ENCODE measurements at regions not wholly inside any gene's neighbourhood (a gene's known extent, or its start where the extent isn't known, plus 50 kb on each side); places are given as distances from the start of the nearest gene placed in this dataset.
"Not testable (repeated sequence)": the region's sequence is repeated elsewhere in the genome, so short reads cannot be mapped to it uniquely, and the experiment has no call there.

- ChIA-PET POLR2A (no interaction called here), CTCF (no interaction called here)
- H3K36me3 Mint-ChIP-seq (ENCODE audit: low read depth) = no peaks in the 10 kb centered on the region
- DNase-seq (no peak), ATAC-seq (no peak)
- no peaks in the 10 kb centered on the region for H3K4me1 Mint-ChIP-seq (ENCODE audit: low read depth)
- no peak overlapping the region for H3K27ac Mint-ChIP-seq
- H3K4me3 Mint-ChIP-seq = no peak overlapping the region
- no peaks in the 10 kb centered on the region for H3K27me3 Mint-ChIP-seq (ENCODE audit: low read depth)
- H3K9me3 Mint-ChIP-seq (ENCODE audit: insufficient read depth) = no peaks in the 10 kb centered on the region
These were observed 55.5 kb downstream of the TPBG start for GRCh38 chr6:82419132-82419581.

GRCh38 chr6:82419859-82420258 lies 56.2 kb downstream of the TPBG start:
- no peak overlapping the region for H3K27ac Mint-ChIP-seq
- H3K4me3 Mint-ChIP-seq = no peak overlapping the region
- H3K27me3 Mint-ChIP-seq (ENCODE audit: low read depth) = no peaks in the 10 kb centered on the region
- no peak for DNase-seq
- ChIA-PET CTCF (no interaction called here), POLR2A (no interaction called here)
- no peak for ATAC-seq
- H3K36me3 Mint-ChIP-seq (ENCODE audit: low read depth) = no peaks in the 10 kb centered on the region
- H3K9me3 Mint-ChIP-seq (ENCODE audit: insufficient read depth) = no peaks in the 10 kb centered on the region
- H3K4me1 Mint-ChIP-seq (ENCODE audit: low read depth) = no peaks in the 10 kb centered on the region

- Mint-ChIP-seq H3K4me1 (ENCODE audit: low read depth) (no peaks in the 10 kb centered on the region), H3K4me3 (no peak overlapping the region), H3K27ac (no peak overlapping the region), H3K36me3 (ENCODE audit: low read depth) (no peaks in the 10 kb centered on the region), H3K27me3 (ENCODE audit: low read depth) (no peaks in the 10 kb centered on the region), H3K9me3 (ENCODE audit: insufficient read depth) (no peaks in the 10 kb centered on the region)
- ChIA-PET POLR2A (no interaction called here), CTCF (no interaction called here)
- ATAC-seq = no peak
- DNase-seq = no peak
These were observed 67.0 kb downstream of the TPBG start for GRCh38 chr6:82430611-82431010.

DNA sequence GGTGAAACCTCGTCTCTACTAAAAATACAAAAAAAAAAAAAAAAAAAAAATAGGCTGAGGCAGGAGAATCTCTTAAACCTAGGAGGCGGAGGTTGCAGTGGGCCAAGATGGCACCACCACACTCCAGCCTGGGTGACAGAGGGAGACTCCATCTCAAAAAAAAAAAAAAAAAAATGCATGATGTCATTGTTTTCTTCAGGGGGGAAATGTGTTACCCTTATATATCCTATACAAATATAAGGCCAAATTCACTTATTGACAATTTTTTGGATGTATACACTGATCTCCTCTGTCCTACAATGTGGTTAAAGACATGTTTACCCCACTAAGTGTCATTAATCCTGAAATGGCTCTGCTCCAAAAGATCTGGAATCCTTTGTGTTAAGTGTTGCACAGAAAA lies 73.1 kb downstream of the TPBG start:
- Mint-ChIP-seq H3K27me3 (ENCODE audit: low read depth) (no peaks in the 10 kb centered on the region), H3K4me3 (no peak overlapping the region), H3K9me3 (ENCODE audit: insufficient read depth) (no peaks in the 10 kb centered on the region), H3K4me1 (ENCODE audit: low read depth) (no peaks in the 10 kb centered on the region), H3K27ac (no peak overlapping the region), H3K36me3 (ENCODE audit: low read depth) (no peaks in the 10 kb centered on the region)
- ChIA-PET POLR2A (no interaction called here), CTCF (no interaction called here)
- no peak for ATAC-seq
- DNase-seq = no peak

- CTCF ChIA-PET = no interaction called here
- no peak for DNase-seq
These were observed 74.1 kb downstream of the TPBG start for GRCh38 chr6:82437701-82438100.

DNA sequence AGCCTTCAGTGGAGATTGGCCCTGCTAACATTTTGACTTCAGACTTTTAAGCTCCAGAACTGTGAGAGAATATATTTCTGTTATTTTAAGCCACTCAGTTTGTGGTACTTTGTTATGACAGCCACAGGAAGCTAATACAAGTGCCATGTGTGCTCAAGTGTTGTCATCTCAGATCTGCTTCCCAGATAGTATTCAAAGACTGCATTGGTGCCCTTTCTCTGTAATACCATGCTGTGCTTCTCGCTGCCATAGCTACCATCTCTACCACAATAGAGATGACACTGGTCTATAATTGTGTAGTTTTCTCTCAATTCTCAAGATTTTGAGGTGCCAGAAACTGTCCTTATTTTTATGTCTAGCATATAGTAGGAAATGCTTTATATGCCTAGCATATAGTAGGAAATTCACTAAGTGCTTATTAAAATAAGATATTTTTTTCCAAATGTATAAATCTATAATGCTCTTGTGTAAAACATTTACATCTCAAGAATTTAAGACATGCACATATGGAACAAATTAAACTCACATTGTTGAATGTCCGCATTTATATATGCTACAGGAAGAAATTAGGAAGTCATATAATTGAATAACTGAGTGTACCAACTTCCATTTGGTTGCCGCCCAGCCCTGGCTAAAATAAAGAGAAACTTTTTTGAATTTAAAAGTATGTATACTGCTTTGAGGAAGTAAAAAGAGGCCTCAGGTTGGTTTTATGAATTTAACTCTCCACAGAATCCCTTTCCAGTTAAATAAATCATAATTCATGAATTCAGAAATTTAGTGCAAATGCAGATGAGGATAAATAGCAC lies 77.6 kb downstream of the TPBG start:
- H3K9me3 Mint-ChIP-seq (ENCODE audit: insufficient read depth) = no peaks in the 10 kb centered on the region
- H3K27ac Mint-ChIP-seq = no peak overlapping the region
- DNase-seq = no peak
- no peak for ATAC-seq
- CTCF ChIA-PET = no interaction called here
- H3K36me3 Mint-ChIP-seq (ENCODE audit: low read depth) = no peaks in the 10 kb centered on the region
- H3K4me3 Mint-ChIP-seq = no peak overlapping the region
- POLR2A ChIA-PET = interaction anchor here (0.5 kb wide), 1 partner anchor 876 kb away, joined by 4 read pairs; no protein-coding TSS in a partner anchor
- no peaks in the 10 kb centered on the region for H3K4me1 Mint-ChIP-seq (ENCODE audit: low read depth)
- H3K27me3 Mint-ChIP-seq (ENCODE audit: low read depth) = no peaks in the 10 kb centered on the region

More at GRCh38 chr6:82437701-82438100, 74.1 kb downstream of the TPBG start:
- Mint-ChIP-seq H3K27ac (no peak overlapping the region), H3K4me3 (no peak overlapping the region), H3K9me3 (ENCODE audit: insufficient read depth) (no peaks in the 10 kb centered on the region), H3K36me3 (ENCODE audit: low read depth) (no peaks in the 10 kb centered on the region), H3K27me3 (ENCODE audit: low read depth) (no peaks in the 10 kb centered on the region), H3K4me1 (ENCODE audit: low read depth) (no peaks in the 10 kb centered on the region)
- ATAC-seq = no peak
- POLR2A ChIA-PET = no interaction called here

GRCh38 chr6:82442061-82442719 lies 78.6 kb downstream of the TPBG start:
- ATAC-seq = no peak

DNA sequence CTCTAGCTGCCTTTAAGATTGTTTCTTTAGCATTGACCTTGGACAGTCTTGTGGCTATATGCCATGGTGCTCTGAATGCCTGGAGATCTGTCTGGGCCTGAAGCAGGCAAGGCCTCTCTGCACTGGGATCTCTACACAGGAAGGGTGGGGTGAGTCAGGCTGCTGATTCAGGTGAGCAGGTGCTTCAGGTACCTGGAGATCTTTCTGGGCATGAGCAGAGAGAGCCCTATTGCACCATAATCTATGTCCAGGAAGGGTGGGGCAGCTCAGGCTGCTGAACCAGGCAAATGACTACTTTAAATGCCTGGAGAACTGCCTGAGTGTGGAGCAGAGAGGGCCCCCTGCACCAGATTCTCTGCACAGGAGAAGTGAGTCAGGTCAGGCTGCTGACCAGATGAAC lies 94.5 kb downstream of the TPBG start:
- DNase-seq = no peak
- peaks cover 12% of the 10 kb centered on the region for H3K9me3 Mint-ChIP-seq (ENCODE audit: insufficient read depth)
- CTCF ChIA-PET = no interaction called here

More at GRCh38 chr6:82442061-82442719, 78.6 kb downstream of the TPBG start:
- Mint-ChIP-seq H3K36me3 (ENCODE audit: low read depth) (no peaks in the 10 kb centered on the region), H3K9me3 (ENCODE audit: insufficient read depth) (no peaks in the 10 kb centered on the region), H3K27me3 (ENCODE audit: low read depth) (no peaks in the 10 kb centered on the region), H3K4me3 (no peak overlapping the region), H3K27ac (no peak overlapping the region), H3K4me1 (ENCODE audit: low read depth) (no peaks in the 10 kb centered on the region)
- ChIA-PET CTCF (no interaction called here), POLR2A (no interaction called here)
- no peak for DNase-seq

GRCh38 chr6:82458705-82459104 lies 95.1 kb downstream of the TPBG start:
- no peak overlapping the region for H3K27ac Mint-ChIP-seq
- H3K4me1 Mint-ChIP-seq (ENCODE audit: low read depth) = no peaks in the 10 kb centered on the region
- ChIA-PET CTCF (no interaction called here), POLR2A (no interaction called here)
- ATAC-seq (no peak), DNase-seq (no peak)
- no peak overlapping the region for H3K4me3 Mint-ChIP-seq
- no peaks in the 10 kb centered on the region for H3K36me3 Mint-ChIP-seq (ENCODE audit: low read depth)
- peaks cover 12% of the 10 kb centered on the region for H3K9me3 Mint-ChIP-seq (ENCODE audit: insufficient read depth)
- no peaks in the 10 kb centered on the region for H3K27me3 Mint-ChIP-seq (ENCODE audit: low read depth)

More for the DNA sequence above, 94.5 kb downstream of the TPBG start:
- Mint-ChIP-seq H3K27ac (no peak overlapping the region), H3K4me1 (ENCODE audit: low read depth) (no peaks in the 10 kb centered on the region), H3K4me3 (no peak overlapping the region), H3K27me3 (ENCODE audit: low read depth) (no peaks in the 10 kb centered on the region), H3K36me3 (ENCODE audit: low read depth) (no peaks in the 10 kb centered on the region)
- no peak for ATAC-seq
- POLR2A ChIA-PET = no interaction called here

DNA sequence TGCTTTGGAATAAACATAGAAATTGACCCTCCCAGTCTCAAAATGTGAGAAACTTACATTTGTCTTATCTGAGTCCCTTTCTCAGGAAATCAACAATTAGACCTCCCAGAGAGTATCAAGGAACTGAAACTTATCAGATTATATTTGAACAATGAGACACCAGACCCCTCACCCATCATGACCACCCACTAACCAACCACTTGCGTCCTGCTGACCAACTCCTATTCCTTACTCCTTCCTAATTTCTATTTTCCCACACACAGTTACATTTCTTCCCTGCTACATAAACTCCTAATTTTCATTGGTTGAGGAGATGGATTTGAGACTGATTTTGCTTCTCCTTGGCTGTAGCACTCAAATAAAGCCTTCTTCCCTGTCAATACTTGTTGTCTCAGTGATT lies 97.9 kb downstream of the TPBG start:
- CTCF ChIA-PET = no interaction called here
- Mint-ChIP-seq H3K27ac (no peak overlapping the region), H3K9me3 (ENCODE audit: insufficient read depth) (no peaks in the 10 kb centered on the region), H3K36me3 (ENCODE audit: low read depth) (no peaks in the 10 kb centered on the region), H3K27me3 (ENCODE audit: low read depth) (no peaks in the 10 kb centered on the region), H3K4me1 (ENCODE audit: low read depth) (no peaks in the 10 kb centered on the region), H3K4me3 (no peak overlapping the region)
- POLR2A ChIA-PET = no interaction called here
- no peak for DNase-seq
- no peak for ATAC-seq

GRCh38 chr6:82467338-82467737 lies 103.7 kb downstream of the TPBG start:
- H3K9me3 Mint-ChIP-seq (ENCODE audit: insufficient read depth) = no peaks in the 10 kb centered on the region
- H3K36me3 Mint-ChIP-seq (ENCODE audit: low read depth) = no peaks in the 10 kb centered on the region
- H3K4me1 Mint-ChIP-seq (ENCODE audit: low read depth) = no peaks in the 10 kb centered on the region
- ATAC-seq (no peak), DNase-seq (no peak)
- CTCF ChIA-PET = no interaction called here
- no peak overlapping the region for H3K27ac Mint-ChIP-seq
- H3K27me3 Mint-ChIP-seq (ENCODE audit: low read depth) = no peaks in the 10 kb centered on the region
- no peak overlapping the region for H3K4me3 Mint-ChIP-seq
- POLR2A ChIA-PET = no interaction called here

GRCh38 chr6:82470123-82470522 lies 106.5 kb downstream of the TPBG start:
- H3K9me3 Mint-ChIP-seq (ENCODE audit: insufficient read depth); CTCF ChIA-PET; DNase-seq; H3K36me3 Mint-ChIP-seq (ENCODE audit: low read depth); ATAC-seq; POLR2A ChIA-PET; H3K4me1 Mint-ChIP-seq (ENCODE audit: low read depth); H3K27ac Mint-ChIP-seq; H3K27me3 Mint-ChIP-seq (ENCODE audit: low read depth); H3K4me3 Mint-ChIP-seq: not testable (repeated sequence)

Data from activated CD8-positive, alpha-beta T cell treated with anti-CD3 and anti-CD28 coated beads, Interleukin-2, amount 10 ng/mL, durations not matched to agents 7 days and 5 days (primary cell).